SU-DHL-6 (cell line): ENCODE measurements at regions not wholly inside any gene's neighbourhood (a gene's known extent, or its start where the extent isn't known, plus 50 kb on each side); places are given as distances from the start of the nearest gene placed in this dataset.

Experiments
- CTCF ChIP-seq: fragments of 200-600 bp; sonication (generic); IDR thresholded peaks from one replicate; pipeline ENCODE4 v1.5.1; 2017; ENCODE audit warnings: antibody characterized with exemption, mild to moderate bottlenecking, low read length, moderate library complexity; ENCODE audit not compliant: insufficient read depth, poor library complexity, severe bottlenecking
- EZH2phosphoT487 ChIP-seq: fragments of 200-600 bp; sonication (generic), shearing (Covaris generic); conservative IDR thresholded peaks from 2 replicates; pipeline ENCODE4 v1.6.1; 2018; ENCODE audit warnings: mild to moderate bottlenecking, antibody characterized with exemption, low read length, moderate library complexity, mixed read lengths

DNA sequence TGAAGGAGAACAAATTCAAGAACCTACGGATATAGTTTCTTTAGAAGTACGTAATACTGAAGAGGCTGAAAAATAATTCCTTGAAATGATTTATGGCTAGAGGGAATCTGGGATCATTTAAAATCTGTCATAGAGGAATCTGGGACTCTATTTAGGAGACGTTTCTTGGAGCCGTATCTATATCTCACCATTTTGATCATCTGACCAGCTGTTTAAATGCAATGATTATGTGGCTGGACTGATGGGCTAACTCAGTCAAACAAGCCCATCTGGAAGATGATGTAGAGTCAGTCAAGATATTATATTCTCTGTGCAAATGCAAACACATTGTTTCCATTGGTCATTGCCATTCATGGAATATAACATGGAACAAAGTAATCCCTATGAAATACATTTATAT, 467.7 kb upstream of the ZFHX3 start:
- TF ChIP-seq CTCF (no peak), EZH2phosphoT487 (no peak)
